ENCODE measurements at regions not wholly inside any gene's neighbourhood (a gene's known extent, or its start where the extent isn't known, plus 50 kb on each side); places are given as distances from the start of the nearest gene placed in this dataset.
"Not testable (repeated sequence)": the region's sequence is repeated elsewhere in the genome, so short reads cannot be mapped to it uniquely, and the experiment has no call there.

GRCh38 chr13:40352802-40353562 is 313.5 kb downstream of the FOXO1 start:
- peaks cover 0 to 25% (median 11%) of the 10 kb centered on the region in 4 donors for H3K4me1 ChIP-seq
- peak overlapping the region in 2 of 3 donors; percentile 83 to 100 for H3K27ac ChIP-seq
- no peaks in the 10 kb centered on the region for H3K9me3 ChIP-seq
- ATAC-seq = no peak
- TF ChIP-seq CTCF (IDR thresholded peaks at IDR 0.05) (no peak), POLR2A (IDR thresholded peaks at IDR 0.05) (no peak)
- no peak overlapping the region for H3K4me3 ChIP-seq
- intact Hi-C loops (cut with DNase I) = no loop called here
- peak in 1 of 3 donors; percentile 54 for DNase-seq
- H3K36me3 ChIP-seq = no peaks in the 10 kb centered on the region
- 86% methylated on average over 6 of the region's 6 CpGs for WGBS (ENCODE audit: insufficient coverage, low coverage, low lambda C conversion rate, missing lambda C conversion rate)
- no peaks in the 10 kb centered on the region for H3K27me3 ChIP-seq

- Histone ChIP-seq H3K36me3 (no peaks in the 10 kb centered on the region), H3K4me1 (peaks cover 0 to 25% (median 11%) of the 10 kb centered on the region in 4 donors), H3K4me3 (no peak overlapping the region), H3K27me3 (no peaks in the 10 kb centered on the region), H3K9me3 (no peaks in the 10 kb centered on the region), H3K27ac (no peak overlapping the region)
- no peak for DNase-seq
- 86% methylated on average over 5 of the region's 6 CpGs for WGBS (ENCODE audit: insufficient coverage, low coverage, low lambda C conversion rate, missing lambda C conversion rate)
- TF ChIP-seq POLR2A (IDR thresholded peaks at IDR 0.05) = no peak
- no peak for TF ChIP-seq CTCF (IDR thresholded peaks at IDR 0.05)
- intact Hi-C loops (cut with DNase I) = no loop called here
- ATAC-seq = no peak
Observed at GRCh38 chr13:40355126-40355724, 311.2 kb downstream of the FOXO1 start.

GRCh38 chr13:40356011-40356410 is 310.4 kb downstream of the FOXO1 start:
- intact Hi-C loops (cut with DNase I) = no loop called here
- WGBS (ENCODE audit: insufficient coverage, low coverage, low lambda C conversion rate, missing lambda C conversion rate) = 100% methylated on average over 6 of the region's 6 CpGs

GRCh38 chr13:40356458-40356857 is 310.0 kb downstream of the FOXO1 start:
- ATAC-seq; H3K9me3 ChIP-seq; H3K4me3 ChIP-seq; H3K27ac ChIP-seq; H3K27me3 ChIP-seq; intact Hi-C loops (cut with DNase I); H3K36me3 ChIP-seq; DNase-seq: not testable (repeated sequence)
- 89% methylated on average over 10 of the region's 22 CpGs for WGBS (ENCODE audit: insufficient coverage, low coverage, low lambda C conversion rate, missing lambda C conversion rate)
- H3K4me1 ChIP-seq = peaks cover 0 to 15% (median 6%) of the 10 kb centered on the region in 4 donors

More at GRCh38 chr13:40356011-40356410, 310.4 kb downstream of the FOXO1 start:
- Histone ChIP-seq H3K36me3 (no peaks in the 10 kb centered on the region), H3K27ac (no peak overlapping the region), H3K4me3 (no peak overlapping the region), H3K9me3 (no peaks in the 10 kb centered on the region), H3K27me3 (no peaks in the 10 kb centered on the region), H3K4me1 (peaks cover 0 to 19% (median 8%) of the 10 kb centered on the region in 4 donors)
- DNase-seq = no peak
- ATAC-seq = no peak
- TF ChIP-seq CTCF (IDR thresholded peaks at IDR 0.05) = no peak
- TF ChIP-seq POLR2A (IDR thresholded peaks at IDR 0.05) = no peak

GRCh38 chr13:40362502-40362901 is 303.9 kb downstream of the FOXO1 start:
- Histone ChIP-seq H3K36me3 (no peaks in the 10 kb centered on the region), H3K27me3 (no peaks in the 10 kb centered on the region), H3K4me3 (no peak overlapping the region), H3K4me1 (no peaks in the 10 kb centered on the region), H3K9me3 (no peaks in the 10 kb centered on the region), H3K27ac (no peak overlapping the region)
- intact Hi-C loops (cut with DNase I) = no loop called here
- no peak for ATAC-seq
- no peak for DNase-seq
- TF ChIP-seq POLR2A (IDR thresholded peaks at IDR 0.05) (no peak), CTCF (IDR thresholded peaks at IDR 0.05) (no peak)
- 77% methylated on average over 5 of the region's 5 CpGs for WGBS (ENCODE audit: insufficient coverage, low coverage, low lambda C conversion rate, missing lambda C conversion rate)

Data from right lobe of liver (tissue), 6 donors.